OCI-LY3 (cell line): ENCODE measurements at regions not wholly inside any gene's neighbourhood (a gene's known extent, or its start where the extent isn't known, plus 50 kb on each side); places are given as distances from the start of the nearest gene placed in this dataset.
"Not testable (repeated sequence)": the region's sequence is repeated elsewhere in the genome, so short reads cannot be mapped to it uniquely, and the experiment has no call there.

Source experiments
- H2AFZ ChIP-seq: fragments of 200-600, 300-600 bp; shearing (Covaris generic); 2 replicates; pipeline ENCODE4 v1.6.0; 2014; ENCODE audit warnings: antibody characterized with exemption, low read depth, low read length
- H3K27ac ChIP-seq: fragments of 200-600, 300-600 bp; sonication (generic); 2 replicates; pipeline ENCODE4 v1.5.1; 2014; ENCODE audit warnings: mild to moderate bottlenecking, low read length, moderate library complexity, mixed read lengths
- H3K27me3 ChIP-seq: fragments of 200-600, 300-600 bp; sonication (generic); 2 replicates; pipeline ENCODE4 v1.6.1; 2014; ENCODE audit warnings: low read depth, low read length, mixed read lengths
- H3K36me3 ChIP-seq: fragments of 200-600, 300-600 bp; sonication (generic); replicated peaks from 2 replicates; pipeline ENCODE3; 2014; ENCODE audit warnings: low read depth, low read length, mixed read lengths
- H3K4me1 ChIP-seq: fragments of 300-600, 200-600 bp; sonication (generic); 2 replicates; pipeline ENCODE4 v1.6.1; 2014; ENCODE audit warnings: low read length, mixed read lengths
- H3K4me2 ChIP-seq: fragments of 200-600, 300-600 bp; sonication (generic); 2 replicates; pipeline ENCODE4 v1.6.1; 2014; ENCODE audit warnings: low read length, mixed read lengths
- H3K4me3 ChIP-seq: fragments of 300-600, 200-600 bp; sonication (generic); 2 replicates; pipeline ENCODE4 v1.5.1; 2014; ENCODE audit warnings: antibody characterized with exemption, mild to moderate bottlenecking, low read length, moderate library complexity
- H3K79me2 ChIP-seq: fragments of 300-600, 200-600 bp; shearing (Covaris generic); 2 replicates; pipeline ENCODE4 v1.6.1; 2014; ENCODE audit warnings: mild to moderate bottlenecking, low read length, mixed read lengths
- H3K9ac ChIP-seq: fragments of 300-600, 200-600 bp; shearing (Covaris generic); 2 replicates; pipeline ENCODE4 v1.6.0; 2014; ENCODE audit warnings: mild to moderate bottlenecking, low read length, moderate library complexity
- H3K9me3 ChIP-seq: fragments of 200-600, 300-600 bp; shearing (Covaris generic); 2 replicates; pipeline ENCODE4 v1.6.1; 2014; ENCODE audit warnings: low read length, mixed read lengths; ENCODE audit not compliant: insufficient read depth
- H4K20me1 ChIP-seq: fragments of 200-600, 300-600 bp; sonication (generic); 2 replicates; pipeline ENCODE4 v1.6.1; 2016; ENCODE audit warnings: low read length, mixed read lengths; ENCODE audit not compliant: insufficient read depth
- EZH2phosphoT487 ChIP-seq: fragments of 200-600 bp; shearing (Covaris generic); IDR thresholded peaks from 2 replicates; pipeline ENCODE4 v1.6.1; 2018; ENCODE audit warnings: antibody characterized with exemption, mixed run types, low read depth
- TF ChIP-seq, protein P1 (sequence below): fragments of 200-600, 300-600 bp; sonication (generic); IDR thresholded peaks from 2 replicates; pipeline ENCODE4 v1.5.1; 2014; ENCODE audit warnings: antibody characterized with exemption, low read length, low read depth

DNA sequence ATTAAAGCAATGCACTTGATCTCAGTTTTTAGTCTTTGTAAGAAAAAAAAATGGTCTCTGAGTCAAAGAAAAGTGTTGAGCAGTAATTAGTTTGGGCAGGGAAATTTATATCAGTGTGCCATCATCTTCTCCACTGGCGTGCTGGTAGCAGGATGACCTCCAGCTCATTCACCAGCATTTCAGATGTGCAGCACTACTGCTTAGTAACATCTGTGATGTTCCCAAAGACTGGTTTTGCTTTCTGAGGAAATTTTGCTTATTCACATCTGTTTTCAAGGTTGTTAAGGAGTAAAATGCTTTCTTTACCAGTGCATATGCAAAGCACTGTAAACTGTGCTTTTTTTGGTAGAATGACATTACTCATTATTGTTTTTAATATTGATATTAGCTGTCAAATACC is 540.4 kb downstream of the TRAM1L1 start:
- Histone ChIP-seq H3K4me3 (no peak overlapping the region), H3K27ac (no peak overlapping the region), H3K36me3 (no peaks in the 10 kb centered on the region), H3K4me1 (0 out of 2 replicates have a peak, but pooled peaks cover under 1% of the 10 kb centered on the region), H3K4me2 (no peak overlapping the region), H4K20me1 (no peaks in the 10 kb centered on the region), H2AFZ (no peak overlapping the region), H3K79me2 (no peaks in the 10 kb centered on the region), H3K9me3 (no peaks in the 10 kb centered on the region), H3K9ac (no peak overlapping the region), H3K27me3 (no peaks in the 10 kb centered on the region)
- TF ChIP-seq, protein P1, sequence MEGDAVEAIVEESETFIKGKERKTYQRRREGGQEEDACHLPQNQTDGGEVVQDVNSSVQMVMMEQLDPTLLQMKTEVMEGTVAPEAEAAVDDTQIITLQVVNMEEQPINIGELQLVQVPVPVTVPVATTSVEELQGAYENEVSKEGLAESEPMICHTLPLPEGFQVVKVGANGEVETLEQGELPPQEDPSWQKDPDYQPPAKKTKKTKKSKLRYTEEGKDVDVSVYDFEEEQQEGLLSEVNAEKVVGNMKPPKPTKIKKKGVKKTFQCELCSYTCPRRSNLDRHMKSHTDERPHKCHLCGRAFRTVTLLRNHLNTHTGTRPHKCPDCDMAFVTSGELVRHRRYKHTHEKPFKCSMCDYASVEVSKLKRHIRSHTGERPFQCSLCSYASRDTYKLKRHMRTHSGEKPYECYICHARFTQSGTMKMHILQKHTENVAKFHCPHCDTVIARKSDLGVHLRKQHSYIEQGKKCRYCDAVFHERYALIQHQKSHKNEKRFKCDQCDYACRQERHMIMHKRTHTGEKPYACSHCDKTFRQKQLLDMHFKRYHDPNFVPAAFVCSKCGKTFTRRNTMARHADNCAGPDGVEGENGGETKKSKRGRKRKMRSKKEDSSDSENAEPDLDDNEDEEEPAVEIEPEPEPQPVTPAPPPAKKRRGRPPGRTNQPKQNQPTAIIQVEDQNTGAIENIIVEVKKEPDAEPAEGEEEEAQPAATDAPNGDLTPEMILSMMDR, result no peak
- no peak for TF ChIP-seq EZH2phosphoT487

DNA sequence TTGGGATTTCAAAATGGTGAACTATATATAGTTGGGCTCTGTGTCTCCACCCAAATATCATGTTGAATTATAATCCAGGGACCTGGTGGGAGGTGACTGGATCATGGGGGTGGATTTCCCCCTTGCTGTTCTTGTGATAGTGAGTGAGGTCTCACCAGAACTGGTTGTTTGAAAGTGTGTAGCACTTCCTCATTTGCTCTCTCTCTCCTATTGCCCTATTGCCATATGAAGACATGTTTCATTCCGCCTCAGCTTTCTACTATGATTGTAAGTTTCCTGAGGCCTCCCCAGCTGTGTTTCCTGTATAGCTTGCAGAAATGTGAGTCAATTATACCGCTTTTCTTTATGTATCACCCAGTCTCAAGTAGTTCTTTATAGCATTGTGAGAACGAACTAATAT is 545.6 kb downstream of the TRAM1L1 start:
- Histone ChIP-seq H3K79me2 (no peaks in the 10 kb centered on the region), H3K27me3 (no peaks in the 10 kb centered on the region), H3K9ac (no peak overlapping the region), H3K4me1 (0 out of 2 replicates have a peak, but pooled peaks cover 5% of the 10 kb centered on the region), H2AFZ (no peak overlapping the region), H4K20me1 (no peaks in the 10 kb centered on the region), H3K4me2 (no peak overlapping the region), H3K4me3 (no peak overlapping the region), H3K36me3 (no peaks in the 10 kb centered on the region), H3K27ac (no peak overlapping the region), H3K9me3 (no peaks in the 10 kb centered on the region)
- no peak for TF ChIP-seq EZH2phosphoT487
- TF ChIP-seq, protein P1, result no peak

DNA sequence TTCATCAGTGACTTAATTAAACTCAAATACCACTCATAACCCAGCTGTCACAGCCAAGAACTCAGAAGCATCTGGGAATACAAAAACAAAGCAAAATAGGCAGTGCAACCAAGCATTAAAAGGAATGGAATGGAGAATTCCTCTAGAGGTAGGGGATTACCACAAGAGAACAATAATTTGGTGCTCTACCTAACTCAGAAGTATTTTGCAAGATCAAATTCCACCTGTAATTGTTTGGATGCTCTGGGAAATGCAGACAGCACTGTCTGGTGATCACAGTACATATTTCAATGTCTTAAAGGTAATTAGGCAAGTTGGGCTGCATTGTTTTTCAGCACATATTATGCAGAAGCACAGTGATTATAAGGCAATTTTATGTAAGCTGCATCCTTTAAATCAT is 547.5 kb downstream of the TRAM1L1 start:
- no peak overlapping the region for H3K4me2 ChIP-seq
- no peak overlapping the region for H3K9ac ChIP-seq
- no peak overlapping the region for H3K4me3 ChIP-seq
- H3K27ac ChIP-seq, result no peak overlapping the region
- H2AFZ ChIP-seq, result no peak overlapping the region
- H3K4me1 ChIP-seq, result 0 out of 2 replicates have a peak, but pooled peaks cover 5% of the 10 kb centered on the region
- H3K27me3 ChIP-seq, result no peaks in the 10 kb centered on the region
- no peaks in the 10 kb centered on the region for H4K20me1 ChIP-seq
- H3K79me2 ChIP-seq, result no peaks in the 10 kb centered on the region
- no peaks in the 10 kb centered on the region for H3K36me3 ChIP-seq
- H3K9me3 ChIP-seq, result no peaks in the 10 kb centered on the region
- TF ChIP-seq EZH2phosphoT487, result no peak
- TF ChIP-seq, protein P1, result no peak

DNA sequence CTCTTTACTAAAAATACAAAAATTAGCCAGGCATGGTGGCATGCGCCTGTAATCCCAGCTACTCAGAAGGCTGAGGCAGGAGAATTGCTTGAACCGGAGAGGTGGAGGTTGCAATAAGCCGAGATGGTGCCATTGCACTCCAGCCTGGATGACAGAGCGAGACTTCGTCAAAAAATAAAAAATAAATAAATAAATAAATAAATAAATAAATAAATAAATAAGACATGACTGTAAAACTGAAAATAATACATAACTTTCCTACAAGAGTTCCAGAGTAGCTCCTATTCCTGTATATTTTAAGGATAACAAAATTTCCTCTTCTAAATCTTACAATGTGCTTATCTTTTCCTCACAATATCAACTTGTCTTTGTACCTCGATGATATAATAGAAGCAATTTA is 549.4 kb downstream of the TRAM1L1 start:
- not testable (repeated sequence) for H3K27me3 ChIP-seq, H2AFZ ChIP-seq, H3K4me1 ChIP-seq, H3K36me3 ChIP-seq, H3K27ac ChIP-seq, H3K79me2 ChIP-seq, H3K4me2 ChIP-seq, H3K9me3 ChIP-seq, H4K20me1 ChIP-seq, H3K4me3 ChIP-seq, H3K9ac ChIP-seq

DNA sequence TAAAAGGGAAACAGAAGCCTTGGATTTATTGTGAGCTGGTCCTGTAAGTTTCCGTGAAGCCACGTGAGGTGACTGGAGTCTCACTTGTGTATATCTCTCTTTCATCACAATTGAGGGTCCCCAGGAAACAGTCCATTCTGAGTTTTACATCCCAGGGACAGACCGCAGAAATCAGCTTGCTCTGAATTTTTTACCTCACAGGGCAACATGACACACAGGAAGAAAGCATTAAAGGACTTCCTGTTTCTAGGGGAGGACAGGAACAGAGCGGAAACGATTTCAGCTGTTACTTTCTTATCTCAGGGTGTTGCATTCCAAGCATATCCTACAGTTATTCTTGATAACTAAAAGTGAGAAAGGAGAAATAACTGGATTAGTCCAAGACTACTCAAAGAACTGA is 553.5 kb downstream of the TRAM1L1 start:
- no peak overlapping the region for H2AFZ ChIP-seq
- H3K9me3 ChIP-seq, result no peaks in the 10 kb centered on the region
- H3K27me3 ChIP-seq, result no peaks in the 10 kb centered on the region
- no peaks in the 10 kb centered on the region for H3K79me2 ChIP-seq
- no peak overlapping the region for H3K27ac ChIP-seq
- H3K36me3 ChIP-seq, result no peaks in the 10 kb centered on the region
- no peaks in the 10 kb centered on the region for H3K4me1 ChIP-seq
- H3K4me2 ChIP-seq, result no peak overlapping the region
- TF ChIP-seq EZH2phosphoT487, result no peak
- TF ChIP-seq, protein P1, result no peak
- no peak overlapping the region for H3K4me3 ChIP-seq
- H3K9ac ChIP-seq, result no peak overlapping the region
- no peaks in the 10 kb centered on the region for H4K20me1 ChIP-seq
